Neural crest cell (in vitro differentiated cells): ENCODE measurements at regions not wholly inside any gene's neighbourhood (a gene's known extent, or its start where the extent isn't known, plus 50 kb on each side); places are given as distances from the start of the nearest gene placed in this dataset.
"Not testable (repeated sequence)": the region's sequence is repeated elsewhere in the genome, so short reads cannot be mapped to it uniquely, and the experiment has no call there.

ENCODE experiments used
- DNase-seq: peaks from one replicate; pipeline ENCODE4 v3.0.0; 2021; ENCODE audit warnings: low read depth, mixed read lengths, low spot score
- H3K27ac Mint-ChIP-seq: one replicate; pipeline ENCODE4 v1.8.0; 2021; ENCODE audit warnings: mild to moderate bottlenecking, mixed read lengths; ENCODE audit not compliant: unreplicated experiment
- H3K27me3 Mint-ChIP-seq: 2 replicates; pipeline ENCODE4 v1.8.0; 2021; ENCODE audit warnings: low read depth, mild to moderate bottlenecking, mixed read lengths
- H3K36me3 Mint-ChIP-seq: 2 replicates; pipeline ENCODE4 v1.8.0; 2021; ENCODE audit warnings: low read depth, mild to moderate bottlenecking, mixed read lengths
- H3K4me1 Mint-ChIP-seq: 2 replicates; pipeline ENCODE4 v1.8.0; 2021; ENCODE audit warnings: mixed read lengths
- H3K4me3 Mint-ChIP-seq: one replicate; pipeline ENCODE4 v1.8.0; 2021; ENCODE audit warnings: mild to moderate bottlenecking, mixed read lengths
- H3K9me3 Mint-ChIP-seq: 2 replicates; pipeline ENCODE4 v1.8.0; 2021; ENCODE audit warnings: mixed read lengths
- CTCF ChIP-seq: fragments of 200-600 bp; sonication (generic); conservative IDR thresholded peaks from 2 replicates; pipeline ENCODE4 v1.5.0; 2021; ENCODE audit warnings: antibody characterized with exemption, mild to moderate bottlenecking

- Mint-ChIP-seq H3K27ac (no peak overlapping the region), H3K4me3 (no peak overlapping the region), H3K4me1 (peaks cover 4% of the 10 kb centered on the region), H3K27me3 (no peaks in the 10 kb centered on the region), H3K9me3 (no peaks in the 10 kb centered on the region), H3K36me3 (no peaks in the 10 kb centered on the region)
- TF ChIP-seq CTCF = no peak
- no peak for DNase-seq
Measured at GRCh38 chr5:100043475-100043874, 491.7 kb upstream of the FAM174A start.

GRCh38 chr5:100026606-100027005 lies 508.6 kb upstream of the FAM174A start:
- Mint-ChIP-seq H3K27ac (no peak overlapping the region), H3K36me3 (no peaks in the 10 kb centered on the region), H3K4me3 (no peak overlapping the region), H3K27me3 (no peaks in the 10 kb centered on the region), H3K9me3 (no peaks in the 10 kb centered on the region), H3K4me1 (no peaks in the 10 kb centered on the region)
- no peak for DNase-seq
- no peak for TF ChIP-seq CTCF

- Mint-ChIP-seq H3K27me3 (no peaks in the 10 kb centered on the region), H3K27ac (no peak overlapping the region), H3K36me3 (no peaks in the 10 kb centered on the region), H3K9me3 (no peaks in the 10 kb centered on the region), H3K4me3 (no peak overlapping the region), H3K4me1 (peaks cover 6% of the 10 kb centered on the region)
- DNase-seq = no peak
- TF ChIP-seq CTCF = no peak
Measured at GRCh38 chr5:100023536-100023935, 511.6 kb upstream of the FAM174A start.

- Mint-ChIP-seq H3K36me3 (no peaks in the 10 kb centered on the region), H3K27ac (no peak overlapping the region), H3K9me3 (peaks cover 2% of the 10 kb centered on the region), H3K4me1 (peaks cover 21% of the 10 kb centered on the region), H3K4me3 (peak overlapping the region; percentile 24), H3K27me3 (no peaks in the 10 kb centered on the region)
- no peak for TF ChIP-seq CTCF
- no peak for DNase-seq
Measured at GRCh38 chr5:100017520-100018262, 517.5 kb upstream of the FAM174A start.

- H3K4me1 Mint-ChIP-seq = peaks cover 14% of the 10 kb centered on the region
- H3K27ac Mint-ChIP-seq, H3K36me3 Mint-ChIP-seq, DNase-seq, H3K4me3 Mint-ChIP-seq, H3K9me3 Mint-ChIP-seq, H3K27me3 Mint-ChIP-seq: not testable (repeated sequence)
Measured at GRCh38 chr5:100013305-100013704, 521.9 kb upstream of the FAM174A start.

GRCh38 chr5:100011160-100011559 lies 524.0 kb upstream of the FAM174A start:
- H3K27me3 Mint-ChIP-seq, H3K27ac Mint-ChIP-seq, H3K4me3 Mint-ChIP-seq, H3K4me1 Mint-ChIP-seq, DNase-seq, H3K36me3 Mint-ChIP-seq, H3K9me3 Mint-ChIP-seq: not testable (repeated sequence)
